ENCODE measurements at regions not wholly inside any gene's neighbourhood (a gene's known extent, or its start where the extent isn't known, plus 50 kb on each side); places are given as distances from the start of the nearest gene placed in this dataset.

DNA sequence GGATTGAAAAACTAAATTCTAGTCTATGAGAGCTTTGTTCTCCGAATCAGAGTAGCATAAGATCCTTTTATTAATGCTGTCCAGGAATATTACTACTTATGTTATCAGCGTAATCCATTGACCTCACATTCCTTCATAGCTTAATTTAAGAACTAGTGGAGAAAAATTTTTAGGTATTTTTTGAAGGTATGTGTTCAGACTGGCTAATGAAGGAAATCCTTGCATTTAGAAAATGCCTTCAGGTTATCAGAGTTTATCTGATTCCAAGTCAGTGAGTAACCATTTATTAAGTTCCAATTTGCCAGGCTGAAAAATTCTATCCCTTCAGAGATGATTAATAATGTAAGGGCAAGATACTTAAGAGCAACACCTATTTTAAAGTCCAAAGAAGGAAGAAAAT is 338.2 kb upstream of the B3GALT2 start:
- no peak for DNase-seq (ENCODE audit: low read depth in 2 of 2)

- no peak for DNase-seq (ENCODE audit: low read depth in 2 of 2)
Measured at GRCh38 chr1:193524021-193524420, 337.6 kb upstream of the B3GALT2 start.

DNA sequence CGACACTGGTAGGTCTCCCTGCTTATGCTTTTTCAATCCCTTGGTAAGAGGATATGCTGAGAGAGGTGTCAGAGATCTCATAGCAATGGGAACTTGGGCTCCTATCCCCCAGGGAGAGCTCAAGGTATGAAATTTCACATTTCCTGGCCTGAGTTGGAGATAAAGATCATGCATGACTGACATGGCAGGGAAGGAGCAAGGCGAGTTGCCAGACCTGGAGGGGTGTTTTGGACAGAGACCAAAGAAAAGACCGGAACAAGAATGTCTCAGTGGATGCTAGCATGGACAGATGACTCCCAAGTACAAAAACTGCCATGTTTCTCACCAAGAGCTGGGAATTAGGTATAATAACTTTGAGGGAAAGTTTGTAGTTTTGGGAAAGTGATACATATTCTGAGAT is 334.1 kb upstream of the B3GALT2 start:
- DNase-seq (ENCODE audit: low read depth in 2 of 2): no peak

DNA sequence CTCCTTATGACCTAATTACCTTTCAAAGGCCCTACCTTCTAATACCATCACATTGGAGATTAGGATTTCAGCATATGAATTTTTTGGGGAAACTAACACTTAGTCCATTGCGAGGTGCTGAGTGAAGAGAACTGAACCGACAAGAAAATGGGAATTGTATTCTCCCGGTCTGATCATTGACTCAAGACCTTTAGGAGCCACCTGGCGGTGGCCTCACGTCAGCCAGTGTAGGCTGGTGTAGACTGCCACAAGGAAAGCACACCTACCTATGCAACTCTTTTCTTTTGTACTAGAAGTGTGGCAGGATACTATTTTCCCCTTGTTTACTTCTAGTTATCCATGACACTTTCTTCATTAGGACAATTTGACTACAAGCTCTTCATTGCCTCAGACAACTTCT is 333.5 kb upstream of the B3GALT2 start:
- DNase-seq (ENCODE audit: low read depth in 2 of 2): no peak

- no peak for DNase-seq (ENCODE audit: low read depth in 2 of 2)
Measured at GRCh38 chr1:193516755-193517388, 330.5 kb upstream of the B3GALT2 start.

DNA sequence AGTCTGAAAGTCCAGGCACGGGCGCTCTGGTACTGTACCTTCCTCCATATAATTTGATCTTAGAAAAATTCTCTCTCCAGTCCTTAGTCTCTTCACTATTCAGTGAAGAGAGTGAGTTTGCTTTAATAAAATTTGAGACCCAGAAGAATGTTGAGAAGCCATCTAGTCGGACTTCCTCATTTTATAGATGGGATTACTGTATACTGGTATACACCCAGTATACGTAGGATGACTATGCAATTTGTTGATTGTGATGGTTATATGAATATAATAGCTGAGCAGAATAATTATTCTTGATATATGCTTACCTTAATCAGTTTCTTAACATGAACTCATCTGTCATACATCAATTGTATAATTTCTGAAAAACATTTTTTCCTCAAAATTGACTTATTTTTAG is 328.0 kb upstream of the B3GALT2 start:
- no peak for DNase-seq (ENCODE audit: low read depth in 2 of 2)

- no peak for DNase-seq (ENCODE audit: low read depth in 2 of 2)
Measured at GRCh38 chr1:193513032-193513431, 326.6 kb upstream of the B3GALT2 start.

- DNase-seq (ENCODE audit: low read depth in 2 of 2): no peak
Measured at GRCh38 chr1:193504920-193505319, 318.5 kb upstream of the B3GALT2 start.

DNA sequence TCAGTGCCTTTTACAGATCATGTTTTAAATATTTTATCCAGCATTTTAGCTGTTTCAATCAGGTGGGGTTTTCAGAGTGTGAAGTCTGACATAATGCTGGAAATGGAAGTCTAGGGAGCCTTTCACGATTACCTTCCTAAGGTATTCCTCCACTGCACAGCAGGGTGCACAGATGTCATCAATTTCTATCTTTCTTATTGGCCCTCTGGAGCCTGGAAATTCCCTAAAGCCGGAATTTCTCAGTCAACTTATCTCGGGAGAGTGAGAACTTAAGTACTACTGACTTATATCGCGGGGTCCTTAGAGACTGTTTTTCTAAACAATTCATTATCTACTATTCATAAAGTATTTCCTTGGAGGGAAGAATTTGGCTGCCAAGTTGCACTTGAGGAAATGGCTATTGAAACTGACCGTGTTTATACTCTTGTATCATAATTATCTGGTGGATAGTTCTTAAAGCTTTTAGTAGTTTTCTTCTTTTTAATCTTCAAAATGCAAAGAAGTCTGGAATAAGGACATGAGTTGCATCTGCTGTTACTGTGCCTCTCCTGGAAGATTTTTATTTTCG is 311.8 kb upstream of the B3GALT2 start:
- DNase-seq (ENCODE audit: low read depth in 2 of 2): no peak

GRCh38 chr1:193494368-193494767 is 308.0 kb upstream of the B3GALT2 start:
- DNase-seq (ENCODE audit: low read depth in 2 of 2): no peak

- DNase-seq (ENCODE audit: low read depth in 2 of 2): no peak
Measured at GRCh38 chr1:193489191-193489590, 302.8 kb upstream of the B3GALT2 start.

DNA sequence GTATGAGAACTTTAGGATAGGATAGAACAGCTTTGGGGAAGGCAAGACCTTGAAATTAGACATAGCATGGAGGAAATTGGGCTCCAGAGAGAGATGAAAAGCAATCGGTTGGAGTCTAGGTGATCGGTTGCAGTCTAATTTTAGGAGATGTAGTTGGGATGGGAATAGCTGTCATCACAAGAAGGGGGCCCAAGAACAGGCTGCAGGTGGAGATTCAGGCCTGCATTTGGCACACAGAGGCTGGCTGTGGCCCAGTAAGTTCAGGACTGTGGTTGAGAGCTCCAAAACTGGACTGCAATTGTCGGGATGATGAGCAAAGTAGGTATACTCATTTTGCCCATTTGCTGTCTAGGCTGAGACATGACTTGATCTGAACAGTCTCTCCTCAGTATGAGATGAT is 301.3 kb upstream of the B3GALT2 start:
- no peak for DNase-seq (ENCODE audit: low read depth in 2 of 2)

DNA sequence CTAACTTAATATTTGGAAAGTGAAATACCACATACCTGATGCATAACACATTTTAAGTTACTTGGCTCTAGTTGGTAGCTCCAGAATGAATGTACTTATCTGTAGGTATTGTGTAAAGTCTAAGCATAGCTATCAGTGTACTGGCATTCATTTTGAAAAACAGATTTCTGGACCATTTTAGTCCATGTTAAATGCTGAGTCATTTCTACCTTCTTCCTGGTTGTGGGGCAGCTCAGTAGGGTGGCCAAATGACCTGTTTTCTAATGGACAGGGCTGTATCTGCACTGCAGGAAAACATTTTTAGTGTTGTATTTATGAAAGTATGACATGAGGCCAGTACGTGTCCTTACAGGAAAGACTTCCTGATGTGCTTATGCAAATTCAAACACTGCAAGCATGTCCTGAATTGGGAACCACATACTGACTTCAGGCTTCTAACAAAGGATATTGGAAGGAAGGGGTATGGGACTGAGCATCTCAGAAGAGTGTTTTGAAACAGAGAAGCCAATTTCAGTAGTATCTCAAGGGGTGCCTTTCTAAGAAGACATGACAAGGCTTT is 300.3 kb upstream of the B3GALT2 start:
- no peak for DNase-seq (ENCODE audit: low read depth in 2 of 2)

- no peak for DNase-seq (ENCODE audit: low read depth in 2 of 2)
Measured at GRCh38 chr1:193480755-193481154, 294.3 kb upstream of the B3GALT2 start.

- DNase-seq (ENCODE audit: low read depth in 2 of 2): peak in 1 of 2 donors; percentile 25
Measured at GRCh38 chr1:193479187-193479586, 292.8 kb upstream of the B3GALT2 start.

DNA sequence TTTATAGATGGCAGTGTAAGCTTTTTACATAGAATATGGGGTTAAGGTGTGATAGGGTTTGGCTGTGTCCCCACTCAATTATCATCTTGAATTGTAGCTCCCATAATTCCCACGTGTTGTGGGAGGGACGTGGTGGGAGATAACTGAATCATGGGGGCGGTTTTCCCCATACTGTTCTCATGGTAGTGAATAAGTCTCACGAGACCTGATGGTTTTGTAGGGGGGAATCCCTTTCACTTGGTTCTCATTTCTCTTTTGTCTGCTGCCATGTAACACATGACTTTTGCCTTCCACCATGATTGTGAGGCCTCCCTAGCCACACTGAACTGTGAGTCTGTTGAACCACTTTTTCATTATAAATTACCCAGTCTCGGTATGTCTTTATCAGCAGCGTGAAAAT is 290.3 kb upstream of the B3GALT2 start:
- no peak for DNase-seq (ENCODE audit: low read depth in 2 of 2)

- no peak for DNase-seq (ENCODE audit: low read depth in 2 of 2)
Measured at GRCh38 chr1:193473932-193474331, 287.5 kb upstream of the B3GALT2 start.

GRCh38 chr1:193472838-193473398 is 286.5 kb upstream of the B3GALT2 start:
- DNase-seq (ENCODE audit: low read depth in 2 of 2): no peak

DNA sequence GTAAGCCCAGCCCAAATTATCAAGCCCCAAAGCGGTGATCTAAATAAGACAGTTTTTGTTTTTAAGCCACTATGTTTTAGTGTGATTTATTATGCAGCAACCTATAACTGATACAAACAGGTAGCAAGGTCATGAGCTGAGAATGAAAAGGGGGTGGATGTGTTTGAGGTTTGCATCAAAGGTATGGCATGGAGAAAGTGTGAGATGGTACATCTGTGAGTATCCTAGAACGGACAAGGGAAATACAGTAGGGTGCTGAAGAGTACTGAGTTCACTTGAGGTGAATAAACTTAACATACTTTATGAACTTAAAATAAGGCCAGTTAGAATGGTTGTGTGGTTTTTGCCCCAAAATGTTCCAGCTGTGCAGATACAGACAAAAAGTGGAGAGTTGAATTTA is 286.0 kb upstream of the B3GALT2 start:
- no peak for DNase-seq (ENCODE audit: low read depth in 2 of 2)

DNA sequence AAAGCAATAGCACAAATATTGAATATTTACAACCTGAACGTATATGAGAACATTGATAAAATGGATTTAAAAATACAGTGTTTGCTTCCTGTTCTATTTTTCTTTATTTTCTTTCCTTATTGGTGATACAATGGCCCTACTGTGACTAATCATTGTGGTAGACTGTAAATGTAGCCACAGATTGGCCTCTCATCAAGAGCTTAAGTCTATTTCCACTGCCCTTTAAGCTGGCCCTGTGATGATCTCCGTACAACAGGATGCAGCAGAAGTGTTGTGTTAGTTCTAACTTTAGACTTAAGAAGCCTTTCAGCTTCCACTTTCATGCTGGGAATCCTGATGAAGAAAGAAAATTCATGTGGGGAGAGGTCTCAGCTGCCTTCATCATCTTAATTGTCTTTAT is 285.6 kb upstream of the B3GALT2 start:
- DNase-seq (ENCODE audit: low read depth in 2 of 2): no peak

- no peak for DNase-seq (ENCODE audit: low read depth in 2 of 2)
Measured at GRCh38 chr1:193463326-193463932, 277.0 kb upstream of the B3GALT2 start.

- DNase-seq (ENCODE audit: low read depth in 2 of 2): no peak
Measured at GRCh38 chr1:193462629-193463320, 276.4 kb upstream of the B3GALT2 start.
